Sigmoid colon (tissue), 4 donors: ENCODE measurements at regions not wholly inside any gene's neighbourhood (a gene's known extent, or its start where the extent isn't known, plus 50 kb on each side); places are given as distances from the start of the nearest gene placed in this dataset.

Experiments
- POLR2A ChIP-seq, 2 donors: fragments of 450-650 bp; IDR thresholded peaks; one replicate each; pipeline ENCODE4 v1.6.1; 2016; ENCODE audit warnings: antibody characterized with exemption in 2 of 2, mild to moderate bottlenecking in 2 of 2, moderate library complexity in 2 of 2
- POLR2AphosphoS5 ChIP-seq, 4 donors: sonication (generic); formaldehyde crosslinking; IDR thresholded peaks; one replicate each; pipeline ENCODE4 v1.6.1; 2017; ENCODE audit warnings: antibody characterized with exemption in 4 of 4
- TF ChIP-seq, protein P1 (sequence below), 4 experiments: fragments of 450-650 bp in 3 of 4; fragments of 200-600 bp in 1 of 4; IDR thresholded peaks; one replicate each; pipeline ENCODE4 v1.5.1; 2016 to 2019; ENCODE audit warnings: antibody characterized with exemption in 4 of 4, mild to moderate bottlenecking in 3 of 4, moderate library complexity in 2 of 4

GRCh38 chr1:220367833-220368232 is 95.6 kb upstream of the RAB3GAP2 start:
- TF ChIP-seq, protein P1, sequence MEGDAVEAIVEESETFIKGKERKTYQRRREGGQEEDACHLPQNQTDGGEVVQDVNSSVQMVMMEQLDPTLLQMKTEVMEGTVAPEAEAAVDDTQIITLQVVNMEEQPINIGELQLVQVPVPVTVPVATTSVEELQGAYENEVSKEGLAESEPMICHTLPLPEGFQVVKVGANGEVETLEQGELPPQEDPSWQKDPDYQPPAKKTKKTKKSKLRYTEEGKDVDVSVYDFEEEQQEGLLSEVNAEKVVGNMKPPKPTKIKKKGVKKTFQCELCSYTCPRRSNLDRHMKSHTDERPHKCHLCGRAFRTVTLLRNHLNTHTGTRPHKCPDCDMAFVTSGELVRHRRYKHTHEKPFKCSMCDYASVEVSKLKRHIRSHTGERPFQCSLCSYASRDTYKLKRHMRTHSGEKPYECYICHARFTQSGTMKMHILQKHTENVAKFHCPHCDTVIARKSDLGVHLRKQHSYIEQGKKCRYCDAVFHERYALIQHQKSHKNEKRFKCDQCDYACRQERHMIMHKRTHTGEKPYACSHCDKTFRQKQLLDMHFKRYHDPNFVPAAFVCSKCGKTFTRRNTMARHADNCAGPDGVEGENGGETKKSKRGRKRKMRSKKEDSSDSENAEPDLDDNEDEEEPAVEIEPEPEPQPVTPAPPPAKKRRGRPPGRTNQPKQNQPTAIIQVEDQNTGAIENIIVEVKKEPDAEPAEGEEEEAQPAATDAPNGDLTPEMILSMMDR (IDR thresholded peaks at IDR 0.05), result no peak
- TF ChIP-seq POLR2AphosphoS5 (IDR thresholded peaks at IDR 0.05) (no peak), POLR2A (IDR thresholded peaks at IDR 0.05) (no peak)
